Body of pancreas (tissue), 4 donors: ENCODE measurements at regions not wholly inside any gene's neighbourhood (a gene's known extent, or its start where the extent isn't known, plus 50 kb on each side); places are given as distances from the start of the nearest gene placed in this dataset.

Experiments used
- ATAC-seq: fragments of 150-250 bp; one replicate; pipeline ENCODE4 v1.9.1; 2016
- DNase-seq, 4 donors: peaks; one replicate each; pipeline ENCODE4 v3.0.0-alpha.2; 2019
- H3K27ac ChIP-seq, 4 donors: fragments of 200-600 bp; sonication (generic); 1 replicate in 3 of 4; 2 replicates in 1 of 4; pipeline versions ENCODE4 v1.5.1 to v1.6.1; 2016 to 2019; ENCODE audit warnings: mild to moderate bottlenecking in 1 of 4, mixed read lengths in 1 of 4, moderate library complexity in 1 of 4
- H3K27me3 ChIP-seq, 2 donors: fragments of 200-600 bp; sonication (generic); one replicate each; pipeline ENCODE4 v1.6.0; 2016; ENCODE audit warnings: mild to moderate bottlenecking in 1 of 2
- H3K36me3 ChIP-seq, 2 donors: fragments of 200-600 bp; sonication (generic); replicated peaks in 1 of 2; 2 replicates each; pipeline ENCODE4 v1.5.1; 2016; ENCODE audit warnings: low read depth in 2 of 2; ENCODE audit not compliant: insufficient read depth in 1 of 2
- H3K4me1 ChIP-seq: fragments of 200-600 bp; sonication (generic); one replicate; pipeline ENCODE4 v1.6.0; 2016
- H3K4me3 ChIP-seq, 2 donors: fragments of 200-600 bp; sonication (generic); 1 replicate in 1 of 2; 2 replicates in 1 of 2; pipeline ENCODE4 v1.5.1; 2016 to 2019
- H3K9me3 ChIP-seq, 3 donors: fragments of 200-600 bp; sonication (generic); 1 replicate in 2 of 3; 2 replicates in 1 of 3; pipeline ENCODE4 v1.5.1; 2016
- CTCF ChIP-seq, 7 experiments: fragments of 450-650 bp in 4 of 7; fragments of 200-600 bp in 3 of 7; sonication (generic) in 3 of 7; IDR thresholded peaks; one replicate each; pipeline ENCODE4 v1.5.1; 2016 to 2019; ENCODE audit warnings: antibody characterized with exemption in 7 of 7
- POLR2A ChIP-seq, 3 donors: fragments of 450-650 bp; IDR thresholded peaks; one replicate each; pipeline ENCODE4 v1.6.1; 2016; ENCODE audit warnings: antibody characterized with exemption in 3 of 3, mild to moderate bottlenecking in 2 of 3
- WGBS, 2 donors: methylation state at CpG; one replicate each; pipeline ENCODE4 v1.1.5; 2017; 5-methylcytosine and 5-hydroxymethylcytosine counted together
- intact Hi-C: fragments of 100-400 bp; cut with DNase I; formaldehyde crosslinking; loops from one replicate; pipeline ENCODE4 v1.15.1; 2023

DNA sequence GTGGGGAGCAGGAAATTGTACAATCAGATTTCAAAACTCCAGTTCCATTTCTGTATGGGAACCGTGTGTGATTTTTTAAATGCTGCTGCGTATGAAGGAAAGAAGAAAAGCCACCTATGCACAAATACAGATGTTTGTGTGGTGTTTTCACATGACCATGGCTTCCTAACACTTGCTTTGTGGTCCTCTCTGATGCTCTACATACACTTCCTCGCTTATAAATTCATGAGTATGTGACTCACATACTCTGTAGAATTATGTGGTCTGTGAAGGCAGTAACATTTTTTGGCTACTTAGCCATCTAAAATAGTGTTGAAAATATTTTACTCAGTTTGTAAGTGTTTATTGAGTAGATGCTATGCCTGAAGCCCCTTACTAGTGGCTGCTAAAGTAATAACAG, 119.8 kb upstream of the PDE10A start:
- Histone ChIP-seq H3K27ac (no peak overlapping the region), H3K27me3 (no peaks in the 10 kb centered on the region), H3K9me3 (no peaks in the 10 kb centered on the region), H3K4me1 (no peaks in the 10 kb centered on the region), H3K36me3 (no peaks in the 10 kb centered on the region), H3K4me3 (no peak overlapping the region)
- intact Hi-C loops = no loop called here
- no peak for TF ChIP-seq POLR2A (IDR thresholded peaks at IDR 0.05)
- no peak for TF ChIP-seq CTCF (IDR thresholded peaks at IDR 0.05)
- ATAC-seq (no peak), DNase-seq (no peak)
- 59 to 61% methylated on average over 3 of the region's 3 CpGs for WGBS, 2 donors

DNA sequence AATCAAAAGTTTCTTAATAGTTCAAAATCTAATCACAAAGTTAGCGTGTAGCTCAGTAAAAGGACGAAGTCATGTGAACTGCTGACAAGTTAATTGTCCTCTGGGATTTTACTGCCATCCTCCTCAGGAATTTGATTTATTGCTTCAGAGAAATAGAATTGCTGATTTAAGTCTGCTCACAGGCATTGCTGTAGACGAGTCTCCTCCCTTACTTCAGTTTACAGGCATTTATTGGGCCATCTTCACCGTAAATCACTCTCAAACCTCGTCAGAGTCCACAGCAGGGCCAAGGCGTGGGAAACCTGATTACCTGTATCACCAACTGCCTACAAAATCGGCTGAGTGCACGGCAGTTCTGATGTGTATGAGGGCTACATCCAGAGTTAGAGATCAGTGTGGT, 119.1 kb upstream of the PDE10A start:
- Histone ChIP-seq H3K27me3 (no peaks in the 10 kb centered on the region), H3K36me3 (no peaks in the 10 kb centered on the region), H3K4me3 (no peak overlapping the region), H3K9me3 (no peaks in the 10 kb centered on the region), H3K27ac (no peak overlapping the region), H3K4me1 (no peaks in the 10 kb centered on the region)
- WGBS, 2 donors = 35 to 61% methylated on average over 8 of the region's 8 CpGs
- intact Hi-C loops = no loop called here
- DNase-seq = no peak
- no peak for ATAC-seq
- TF ChIP-seq CTCF (IDR thresholded peaks at IDR 0.05) (no peak), POLR2A (IDR thresholded peaks at IDR 0.05) (no peak)

- Histone ChIP-seq H3K4me1 (no peaks in the 10 kb centered on the region), H3K36me3 (no peaks in the 10 kb centered on the region), H3K27ac (no peak overlapping the region), H3K9me3 (no peaks in the 10 kb centered on the region), H3K4me3 (no peak overlapping the region), H3K27me3 (peaks cover 0 to 5% of the 10 kb centered on the region in 2 donors)
- no peak for ATAC-seq
- intact Hi-C loops = no loop called here
- WGBS, 2 donors = 70 to 83% methylated on average over 3 of the region's 3 CpGs
- TF ChIP-seq POLR2A (IDR thresholded peaks at IDR 0.05) (no peak), CTCF (IDR thresholded peaks at IDR 0.05) (no peak)
- no peak for DNase-seq
Measured at GRCh38 chr6:165777680-165778079, 114.6 kb upstream of the PDE10A start.

DNA sequence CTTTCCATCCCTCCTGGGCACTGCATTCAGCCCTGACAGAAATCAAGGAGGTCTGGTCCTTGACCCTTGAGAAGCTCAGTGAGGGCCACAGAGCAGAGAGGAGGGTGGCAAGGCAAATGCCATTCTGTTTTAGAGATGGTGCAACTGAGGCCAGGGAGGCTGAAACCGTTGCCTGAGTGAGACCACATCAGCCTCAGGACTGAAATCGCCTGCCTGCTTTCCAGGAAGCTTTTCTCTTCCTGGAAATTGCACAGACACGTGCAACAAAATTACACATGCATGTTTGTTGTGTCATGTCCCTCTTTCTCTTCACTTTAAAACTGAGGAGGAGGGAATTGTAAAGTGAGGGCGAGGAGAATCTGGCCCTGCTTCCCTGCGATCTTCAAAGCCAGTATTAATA, 113.7 kb upstream of the PDE10A start:
- intact Hi-C loops = no loop called here
- no peaks in the 10 kb centered on the region for H3K9me3 ChIP-seq
- no peak overlapping the region for H3K4me3 ChIP-seq
- peaks cover 0 to 5% of the 10 kb centered on the region in 2 donors for H3K27me3 ChIP-seq
- H3K27ac ChIP-seq = no peak overlapping the region
- DNase-seq = no peak
- ATAC-seq = no peak
- H3K4me1 ChIP-seq = no peaks in the 10 kb centered on the region
- no peak for TF ChIP-seq POLR2A (IDR thresholded peaks at IDR 0.05)
- no peaks in the 10 kb centered on the region for H3K36me3 ChIP-seq
- WGBS, 2 donors = 25 to 44% methylated on average over 5 of the region's 5 CpGs

DNA sequence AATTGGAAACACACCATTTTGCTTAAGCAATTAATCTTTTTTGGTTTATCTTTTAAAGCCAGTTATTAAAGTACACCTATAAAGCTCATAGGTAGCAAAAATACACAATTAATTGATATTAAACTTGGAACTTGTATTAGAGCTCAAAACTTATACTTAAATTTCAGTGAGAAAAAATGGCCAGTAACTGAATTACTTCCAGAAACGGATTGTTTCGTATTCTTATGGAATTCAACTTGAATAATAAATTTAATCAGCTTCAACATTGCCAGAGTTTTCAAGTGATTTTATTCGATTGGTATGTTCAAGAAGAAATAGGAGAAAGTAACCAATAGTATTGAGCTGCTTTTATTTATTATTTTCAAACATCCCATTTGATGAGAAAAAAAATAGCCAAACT, 112.7 kb upstream of the PDE10A start:
- no peak overlapping the region for H3K27ac ChIP-seq
- H3K36me3 ChIP-seq = no peaks in the 10 kb centered on the region
- ATAC-seq = no peak
- intact Hi-C loops = no loop called here
- no peak overlapping the region for H3K4me3 ChIP-seq
- no peak for DNase-seq
- H3K9me3 ChIP-seq = no peaks in the 10 kb centered on the region
- WGBS, 2 donors = 46 to 53% methylated on average over 3 of the region's 3 CpGs
- no peaks in the 10 kb centered on the region for H3K4me1 ChIP-seq
- peaks cover 0 to 5% of the 10 kb centered on the region in 2 donors for H3K27me3 ChIP-seq
- no peak for TF ChIP-seq CTCF (IDR thresholded peaks at IDR 0.05)
- TF ChIP-seq POLR2A (IDR thresholded peaks at IDR 0.05) = no peak
